Endodermal cell (in vitro differentiated cells): ENCODE measurements at regions not wholly inside any gene's neighbourhood (a gene's known extent, or its start where the extent isn't known, plus 50 kb on each side); places are given as distances from the start of the nearest gene placed in this dataset.

Experiments used
- DNase-seq: peaks from one replicate; pipeline ENCODE4 v3.0.0-alpha.2; 2017
- H3K27ac ChIP-seq: 2 replicates; pipeline ENCODE4 v1.5.1; 2013; ENCODE audit warnings: mild to moderate bottlenecking, low read depth, low read length, moderate library complexity
- H3K27me3 ChIP-seq: 2 replicates; pipeline ENCODE4 v1.6.1; 2013; ENCODE audit warnings: mild to moderate bottlenecking, low read length, moderate library complexity; ENCODE audit not compliant: insufficient read depth, control insufficient read depth, poor library complexity, severe bottlenecking
- H3K36me3 ChIP-seq: 2 replicates; pipeline ENCODE4 v1.7.0; 2013; ENCODE audit warnings: mild to moderate bottlenecking, low read length, moderate library complexity; ENCODE audit not compliant: control insufficient read depth, insufficient read depth
- H3K4me1 ChIP-seq: one replicate; pipeline ENCODE4 v1.7.0; 2013; ENCODE audit warnings: low read length; ENCODE audit not compliant: control insufficient read depth, insufficient read depth
- H3K4me3 ChIP-seq: 2 replicates; pipeline ENCODE4 v1.5.1; 2013; ENCODE audit warnings: mild to moderate bottlenecking, low read length, moderate library complexity
- H3K9ac ChIP-seq: 2 replicates; pipeline ENCODE4 v1.6.1; 2013; ENCODE audit warnings: mild to moderate bottlenecking, low read length, moderate library complexity; ENCODE audit not compliant: poor library complexity, severe bottlenecking; ENCODE audit errors: extremely low read depth
- H3K9me3 ChIP-seq: 2 replicates; pipeline ENCODE4 v1.6.1; 2013; ENCODE audit warnings: mild to moderate bottlenecking, low read length, moderate library complexity; ENCODE audit not compliant: control insufficient read depth
- H3K27ac Mint-ChIP-seq: 2 replicates; pipeline ENCODE4 v1.8.0; 2020; ENCODE audit warnings: mixed read lengths
- H3K27me3 Mint-ChIP-seq: 2 replicates; pipeline ENCODE4 v1.8.0; 2021; ENCODE audit warnings: mild to moderate bottlenecking, mixed read lengths; ENCODE audit not compliant: insufficient read depth
- H3K36me3 Mint-ChIP-seq: 2 replicates; pipeline ENCODE4 v1.8.0; 2020; ENCODE audit warnings: low read depth, mixed read lengths
- H3K4me1 Mint-ChIP-seq: 2 replicates; pipeline ENCODE4 v1.8.0; 2020; ENCODE audit warnings: mixed read lengths
- H3K4me3 Mint-ChIP-seq: 2 replicates; pipeline ENCODE4 v1.8.0; 2020; ENCODE audit warnings: mild to moderate bottlenecking, moderate library complexity, mixed read lengths
- H3K9me3 Mint-ChIP-seq: 2 replicates; pipeline ENCODE4 v1.8.0; 2020; ENCODE audit warnings: mild to moderate bottlenecking, mixed read lengths
- CTCF ChIP-seq: fragments of 200-600 bp; sonication (generic); conservative IDR thresholded peaks from 2 replicates; pipeline ENCODE4 v1.5.0; 2021; ENCODE audit warnings: antibody characterized with exemption, mild to moderate bottlenecking
- WGBS, 2 experiments: methylation state at CpG; one replicate each; pipeline versions ENCODE4 v1.1.5 to v1.1.7; 2013; ENCODE audit warnings: missing lambda C conversion rate in 2 of 2, mixed read lengths in 1 of 2; ENCODE audit not compliant: insufficient coverage in 1 of 2, insufficient read length in 1 of 2; 5-methylcytosine and 5-hydroxymethylcytosine counted together

GRCh38 chrX:6718766-6719165 is 183.8 kb upstream of the VCX3A start:
- H3K36me3 ChIP-seq: no peaks in the 10 kb centered on the region
- no peaks in the 10 kb centered on the region for H3K4me1 ChIP-seq
- Mint-ChIP-seq H3K4me1 (no peaks in the 10 kb centered on the region), H3K27me3 (no peaks in the 10 kb centered on the region), H3K27ac (peak overlapping the region; percentile 35), H3K4me3 (no peak overlapping the region), H3K9me3 (no peaks in the 10 kb centered on the region), H3K36me3 (no peaks in the 10 kb centered on the region)
- no peak for TF ChIP-seq CTCF
- DNase-seq: no peak
- H3K9me3 ChIP-seq: no peaks in the 10 kb centered on the region
- no peak overlapping the region for H3K9ac ChIP-seq
- H3K27me3 ChIP-seq: no peaks in the 10 kb centered on the region
- H3K4me3 ChIP-seq: no peak overlapping the region
- no peak overlapping the region for H3K27ac ChIP-seq
- WGBS, 2 experiments: 94 to 96% methylated on average over 5 to 6 of the region's 6 CpGs

- Mint-ChIP-seq H3K27me3 (no peaks in the 10 kb centered on the region), H3K9me3 (peaks cover 22% of the 10 kb centered on the region), H3K4me3 (no peak overlapping the region), H3K27ac (peak overlapping the region; percentile 32), H3K4me1 (peaks cover 13% of the 10 kb centered on the region), H3K36me3 (peaks cover 3% of the 10 kb centered on the region)
- no peaks in the 10 kb centered on the region for H3K36me3 ChIP-seq
- H3K9ac ChIP-seq: no peak overlapping the region
- no peak overlapping the region for H3K27ac ChIP-seq
- no peaks in the 10 kb centered on the region for H3K27me3 ChIP-seq
- no peak for TF ChIP-seq CTCF
- no peaks in the 10 kb centered on the region for H3K4me1 ChIP-seq
- no peak for DNase-seq
- WGBS, 2 experiments: 66 to 95% methylated on average over 4 to 5 of the region's 5 CpGs
- no peak overlapping the region for H3K4me3 ChIP-seq
- peaks cover 12% of the 10 kb centered on the region for H3K9me3 ChIP-seq
Measured at GRCh38 chrX:6708676-6709380, 173.9 kb upstream of the VCX3A start.

GRCh38 chrX:6708041-6708440 is 173.1 kb upstream of the VCX3A start:
- Histone ChIP-seq H3K4me3 (no peak overlapping the region), H3K4me1 (no peaks in the 10 kb centered on the region), H3K9me3 (peaks cover 12% of the 10 kb centered on the region), H3K36me3 (no peaks in the 10 kb centered on the region), H3K27me3 (no peaks in the 10 kb centered on the region), H3K9ac (no peak overlapping the region), H3K27ac (no peak overlapping the region)
- WGBS, 2 experiments: 50% methylated on average over 1 of the region's 1 CpG; no CpG with 5 or more reads in 1 of the 2 experiments
- Mint-ChIP-seq H3K27me3 (no peaks in the 10 kb centered on the region), H3K36me3 (peaks cover 3% of the 10 kb centered on the region), H3K4me1 (peaks cover 13% of the 10 kb centered on the region), H3K9me3 (peaks cover 22% of the 10 kb centered on the region), H3K27ac (no peak overlapping the region), H3K4me3 (no peak overlapping the region)
- no peak for DNase-seq
- no peak for TF ChIP-seq CTCF
